GM19452 (cell line): ENCODE measurements at regions not wholly inside any gene's neighbourhood (a gene's known extent, or its start where the extent isn't known, plus 50 kb on each side); places are given as distances from the start of the nearest gene placed in this dataset.

ENCODE experiments used
- ATAC-seq: cut with Tn5 transposase; IDR thresholded peaks from one replicate; pipeline ENCODE4 v1.9.1; 2021; ENCODE audit not compliant: unreplicated experiment

- no peak for ATAC-seq
Measured at GRCh38 chr7:86914551-86914950, 144.9 kb downstream of the ELAPOR2 start.
